A673 (cell line): ENCODE measurements at regions not wholly inside any gene's neighbourhood (a gene's known extent, or its start where the extent isn't known, plus 50 kb on each side); places are given as distances from the start of the nearest gene placed in this dataset.

Experiments used
- BruUV-seq: library from RNA; stranded (reverse); fragments of 400-500 nt; replicated peaks from 2 replicates; lab custom pipeline; 2021; lab: Mats Ljungman, UMichigan
- CTCF ChIA-PET: fragments of 300-600 bp; sonication (Branson Sonifier 250); formaldehyde crosslinking; loops from one replicate; lab custom pipeline; 2022; ENCODE audit warnings: antibody characterized with exemption; lab: Charles Lee
- POLR2A ChIA-PET: fragments of 300-600 bp; sonication (Branson Sonifier 250); formaldehyde crosslinking; loops from one replicate; lab custom pipeline; 2022; ENCODE audit warnings: antibody characterized with exemption; ENCODE audit not compliant: low non-redundant PET; lab: Charles Lee
- DNase-seq: peaks from one replicate; pipeline ENCODE4 v3.0.0-alpha.2; 2015; ENCODE audit warnings: low spot score
- H3K27ac ChIP-seq: fragments of 200-600 bp; sonication (generic); 2 replicates; pipeline ENCODE4 v1.5.1; 2016; ENCODE audit warnings: mixed run types, low read depth, mild to moderate bottlenecking, mixed read lengths, antibody characterized with exemption, low read length; ENCODE audit not compliant: poor library complexity, severe bottlenecking
- H3K27me3 ChIP-seq: fragments of 200-600 bp; sonication (generic); replicated peaks from 2 replicates; pipeline ENCODE4 v1.6.1; 2017; ENCODE audit warnings: mixed run types, low read depth, mild to moderate bottlenecking, mixed read lengths, antibody characterized with exemption, low read length; ENCODE audit not compliant: insufficient read depth, poor library complexity
- H3K36me3 ChIP-seq: fragments of 200-600 bp; sonication (generic); 2 replicates; pipeline ENCODE4 v1.6.1; 2016; ENCODE audit warnings: mixed run types, mild to moderate bottlenecking, mixed read lengths, antibody characterized with exemption, low read length; ENCODE audit not compliant: insufficient read depth, poor library complexity, severe bottlenecking
- H3K4me1 ChIP-seq: fragments of 200-600 bp; sonication (generic); 2 replicates; pipeline ENCODE4 v1.6.1; 2017; ENCODE audit warnings: mixed run types, mild to moderate bottlenecking, mixed read lengths, antibody characterized with exemption, low read length; ENCODE audit not compliant: insufficient read depth, poor library complexity, severe bottlenecking
- H3K4me3 ChIP-seq: fragments of 200-600 bp; sonication (generic); 2 replicates; pipeline ENCODE4 v1.5.1; 2016; ENCODE audit warnings: low read depth, mixed run types, mild to moderate bottlenecking, mixed read lengths, low read length; ENCODE audit not compliant: poor library complexity, severe bottlenecking
- H3K9me3 ChIP-seq: fragments of 200-600 bp; sonication (generic); 2 replicates; pipeline ENCODE4 v1.6.1; 2016; ENCODE audit warnings: mixed run types, low read depth, mild to moderate bottlenecking, mixed read lengths, antibody characterized with exemption, low read length; ENCODE audit not compliant: poor library complexity, severe bottlenecking
- CTCF ChIP-seq: fragments of 300-800, 200-600 bp; sonication (generic); conservative IDR thresholded peaks from 2 replicates; pipeline ENCODE4 v1.5.1; 2017; ENCODE audit warnings: low read depth, mild to moderate bottlenecking, antibody characterized with exemption, low read length, moderate library complexity, mixed read lengths
- EZH2 ChIP-seq: fragments of 200-600 bp; sonication (generic); IDR thresholded peaks from 2 replicates; pipeline ENCODE4 v1.6.1; 2017; ENCODE audit warnings: borderline replicate concordance, low read depth, mild to moderate bottlenecking, mixed read lengths, antibody characterized with exemption, low read length; ENCODE audit not compliant: poor library complexity, severe bottlenecking
- intact Hi-C: fragments of 100-400 bp; cut with micrococcal nuclease; formaldehyde crosslinking; loops from one replicate; pipeline ENCODE4 v1.10.0; 2022; ENCODE audit not compliant: unreplicated experiment

GRCh38 chrX:67295924-67296323 is 247.9 kb upstream of the AR start:
- ChIA-PET CTCF (no interaction called here), POLR2A (no interaction called here)
- Histone ChIP-seq H3K27me3 (no peaks in the 10 kb centered on the region), H3K27ac (no peak overlapping the region), H3K36me3 (no peaks in the 10 kb centered on the region), H3K9me3 (peaks cover 13% of the 10 kb centered on the region), H3K4me1 (no peaks in the 10 kb centered on the region), H3K4me3 (no peak overlapping the region)
- TF ChIP-seq EZH2 (no peak), CTCF (no peak)
- no TSS peak for BruUV-seq
- no peak for DNase-seq
- intact Hi-C loops: no loop called here

GRCh38 chrX:67296395-67296794 is 247.4 kb upstream of the AR start:
- no TSS peak for BruUV-seq
- H3K9me3 ChIP-seq: peaks cover 13% of the 10 kb centered on the region
- ChIA-PET CTCF (no interaction called here), POLR2A (no interaction called here)
- intact Hi-C loops: no loop called here
- no peak overlapping the region for H3K27ac ChIP-seq
- no peaks in the 10 kb centered on the region for H3K36me3 ChIP-seq
- no peaks in the 10 kb centered on the region for H3K4me1 ChIP-seq
- no peak overlapping the region for H3K4me3 ChIP-seq
- DNase-seq: no peak
- no peak for TF ChIP-seq CTCF
- no peak for TF ChIP-seq EZH2
- H3K27me3 ChIP-seq: no peaks in the 10 kb centered on the region

- no peaks in the 10 kb centered on the region for H3K27me3 ChIP-seq
- intact Hi-C loops: no loop called here
- BruUV-seq: no TSS peak
These were observed 226.1 kb upstream of the AR start for GRCh38 chrX:67317725-67318124.

More at GRCh38 chrX:67317725-67318124, 226.1 kb upstream of the AR start:
- peaks cover 14% of the 10 kb centered on the region for H3K9me3 ChIP-seq
- POLR2A ChIA-PET: no interaction called here
- no peak overlapping the region for H3K27ac ChIP-seq
- no peaks in the 10 kb centered on the region for H3K4me1 ChIP-seq
- DNase-seq: no peak
- H3K4me3 ChIP-seq: no peak overlapping the region
- H3K36me3 ChIP-seq: no peaks in the 10 kb centered on the region
- TF ChIP-seq CTCF (no peak), EZH2 (no peak)
- CTCF ChIA-PET: no interaction called here
